ENCODE measurements at regions not wholly inside any gene's neighbourhood (a gene's known extent, or its start where the extent isn't known, plus 50 kb on each side); places are given as distances from the start of the nearest gene placed in this dataset.

GRCh38 chr6:144957236-144957937 is 672.3 kb downstream of the UTRN start (continued):
- TF ChIP-seq ZNF547 (CRISPR knock-in tag; IDR thresholded peaks at IDR 0.05) (no peak), SMARCE1 (IDR thresholded peaks at IDR 0.05; ENCODE audit: borderline replicate concordance) (no peak), ZNF878 (CRISPR knock-in tag; IDR thresholded peaks at IDR 0.05) (no peak)

DNA sequence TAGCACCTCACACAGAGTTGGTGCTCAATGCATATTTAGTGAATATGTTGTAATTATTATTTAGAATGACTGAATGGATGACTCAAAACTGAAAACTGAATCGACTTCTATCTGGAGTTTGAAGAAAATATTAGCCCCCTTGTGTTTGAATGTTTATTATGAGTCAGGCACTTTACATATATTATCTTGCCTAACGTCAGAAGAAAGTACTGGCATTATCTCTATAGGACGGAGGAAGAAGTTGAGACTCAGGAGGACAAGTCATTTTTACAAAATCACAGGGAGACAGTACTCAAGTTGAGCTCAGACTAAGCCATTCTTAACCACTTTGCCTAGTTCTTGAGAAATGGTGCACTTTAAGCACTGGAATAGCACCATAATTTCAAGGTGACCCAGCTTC is 684.0 kb downstream of the UTRN start:
- TF ChIP-seq HNRNPK (IDR thresholded peaks at IDR 0.05; ENCODE audit: low read depth, low read length, poor library complexity, severe bottlenecking) = no peak
- TF ChIP-seq CHD2 (IDR thresholded peaks at IDR 0.05; ENCODE audit: low read depth, low read length) = no peak
- no peak for TF ChIP-seq ZNF609 (CRISPR knock-in tag; IDR thresholded peaks at IDR 0.05; ENCODE audit: borderline replicate concordance)
- no peak for TF ChIP-seq ZNF749 (CRISPR knock-in tag; IDR thresholded peaks at IDR 0.05; ENCODE audit: borderline replicate concordance)
- no peak for TF ChIP-seq XRCC5 (optimal IDR thresholded peaks at IDR 0.05; ENCODE audit: low read length)
- TF ChIP-seq EEA1 (CRISPR knock-in tag; IDR thresholded peaks at IDR 0.05; ENCODE audit: borderline replicate concordance) = no peak
- TF ChIP-seq JUNB (CRISPR knock-in tag; IDR thresholded peaks at IDR 0.05; ENCODE audit: borderline replicate concordance) = no peak
- no peak for TF ChIP-seq ZNF44 (CRISPR knock-in tag; IDR thresholded peaks at IDR 0.05)
- TF ChIP-seq DNMT1 (CRISPR knock-in tag; IDR thresholded peaks at IDR 0.05) = no peak
- no peak for TF ChIP-seq ZNF556 (CRISPR knock-in tag; IDR thresholded peaks at IDR 0.05; ENCODE audit: borderline replicate concordance)
- Histone ChIP-seq H3K4me3 (replicated peaks in 1 of 3; ENCODE audit: insufficient read depth in 1 of 3, low read depth in 2 of 3, low read length in 3 of 3) (no peak overlapping the region), H3K27me3 (ENCODE audit: control insufficient read depth in 1 of 2, insufficient read depth in 2 of 2, low read length in 2 of 2) (no peaks in the 10 kb centered on the region), H3K4me1 (ENCODE audit: insufficient read depth, low read length) (no peaks in the 10 kb centered on the region), H3K4me2 (ENCODE audit: low read depth, low read length) (no peak overlapping the region), H3K79me2 (ENCODE audit: insufficient read depth, low read length) (no peaks in the 10 kb centered on the region), H4K20me1 (ENCODE audit: insufficient read depth, low read length) (no peaks in the 10 kb centered on the region), H3K27ac (ENCODE audit: extremely low read length, insufficient read depth, low read length) (no peak overlapping the region), H2AFZ (ENCODE audit: low read length) (no peak overlapping the region), H3K9me3 (ENCODE audit: low read length) (no peaks in the 10 kb centered on the region), H3K9ac (ENCODE audit: insufficient read depth, low read depth, low read length) (no peak overlapping the region), H3K36me3 (replicated peaks in 1 of 2; ENCODE audit: control insufficient read depth in 1 of 2, insufficient read depth in 2 of 2, low read length in 2 of 2) (no peaks in the 10 kb centered on the region)
- POLR2A ChIA-PET = no interaction called here
- in situ Hi-C loops (cut with HindIII; ENCODE audit: extremely low pct_ligation_motif_present, low pct_unique_long_range_greater_than_20kb) (no loop called here), intact Hi-C loops (cut with micrococcal nuclease; ENCODE audit: unreplicated experiment) (no loop called here)
- no TSS peak for BruUV-seq (replicated peaks)
- FAIRE-seq = no peak
- WGBS (ENCODE audit: low lambda C conversion rate) = 42% methylated on average over 3 of the region's 3 CpGs
- no peak; the same call in 2 of the 3 replicates for ATAC-seq
- CTCF ChIA-PET (ENCODE audit: low intra/inter-chr PET ratio, low total read pairs) = no interaction called here
- no peak for DNase-seq (ENCODE audit: low spot score)

Measured in HepG2 (cell line).